ENCODE measurements at regions not wholly inside any gene's neighbourhood (a gene's known extent, or its start where the extent isn't known, plus 50 kb on each side); places are given as distances from the start of the nearest gene placed in this dataset.

DNA sequence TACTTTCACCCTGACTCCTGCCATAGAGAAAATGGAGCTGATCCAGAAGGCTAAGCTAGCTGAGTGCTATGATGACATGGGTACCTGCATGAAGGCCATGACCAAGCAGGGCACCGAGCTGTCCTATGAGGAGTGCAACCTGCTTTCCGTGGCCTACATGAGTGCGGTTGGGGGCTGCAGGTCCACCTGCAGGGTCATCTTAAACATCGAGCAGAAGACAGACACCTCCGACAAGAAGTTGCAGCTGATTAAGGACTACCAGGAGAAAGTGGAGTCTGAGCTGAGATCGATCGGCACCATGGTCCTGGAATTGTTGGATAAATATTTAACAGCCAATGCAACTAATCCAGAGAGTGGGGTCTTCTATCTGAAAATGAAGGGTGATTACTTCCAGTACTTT, 438.0 kb downstream of the TMA16 start:
- TF ChIP-seq JUND (IDR thresholded peaks at IDR 0.05; ENCODE audit: low read depth), result no peak
- in situ Hi-C loops (cut with HindIII; ENCODE audit: low pct_unique_long_range_greater_than_20kb, low sequenced_read_pairs), result no loop called here
- DNase-seq (ENCODE audit: low read depth in 1 of 2, low spot score in 1 of 2), result no peak

- in situ Hi-C loops (cut with HindIII; ENCODE audit: low pct_unique_long_range_greater_than_20kb, low sequenced_read_pairs), result no loop called here
- no peak for DNase-seq (ENCODE audit: low read depth in 1 of 2, low spot score in 1 of 2)
- no peak for TF ChIP-seq JUND (IDR thresholded peaks at IDR 0.05; ENCODE audit: low read depth)
Observed at GRCh38 chr4:163939597-163939996, 445.1 kb downstream of the TMA16 start.

- no peak for DNase-seq (ENCODE audit: low read depth in 1 of 2, low spot score in 1 of 2)
- TF ChIP-seq JUND (IDR thresholded peaks at IDR 0.05; ENCODE audit: low read depth), result no peak
- in situ Hi-C loops (cut with HindIII; ENCODE audit: low pct_unique_long_range_greater_than_20kb, low sequenced_read_pairs), result no loop called here
Observed at GRCh38 chr4:163941221-163941905, 446.9 kb downstream of the TMA16 start.

DNA sequence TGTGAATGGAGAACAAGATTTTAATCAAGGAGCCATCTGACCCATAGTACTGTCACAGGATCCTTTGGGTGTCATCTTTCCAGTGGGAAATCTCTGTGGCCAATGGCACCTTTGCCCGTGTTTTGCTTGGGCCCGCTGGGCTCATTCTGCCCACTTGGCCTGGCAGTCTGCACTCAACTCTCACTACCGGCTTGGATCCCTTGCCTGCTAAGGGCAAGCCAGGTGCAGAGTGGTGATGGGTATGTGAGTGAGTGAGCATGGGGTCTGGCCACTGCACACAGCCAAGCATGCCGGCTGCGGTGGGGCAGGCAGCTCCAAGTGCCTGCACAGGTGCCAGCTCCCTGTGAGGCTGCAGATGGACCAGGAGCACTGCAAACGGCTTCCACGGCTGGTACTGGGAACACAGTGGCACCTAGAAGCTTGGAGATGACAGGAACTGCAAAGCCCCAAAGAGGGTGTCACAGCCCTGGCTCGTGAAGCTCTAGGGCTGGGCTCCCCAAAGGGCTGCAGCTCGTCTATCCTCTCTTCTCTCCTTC, 454.5 kb downstream of the TMA16 start:
- no peak for DNase-seq (ENCODE audit: low read depth in 1 of 2, low spot score in 1 of 2)
- in situ Hi-C loops (cut with HindIII; ENCODE audit: low pct_unique_long_range_greater_than_20kb, low sequenced_read_pairs), result no loop called here
- no peak for TF ChIP-seq JUND (IDR thresholded peaks at IDR 0.05; ENCODE audit: low read depth)

GRCh38 chr4:163949976-163950601, 455.6 kb downstream of the TMA16 start:
- in situ Hi-C loops (cut with HindIII; ENCODE audit: low pct_unique_long_range_greater_than_20kb, low sequenced_read_pairs), result no loop called here
- DNase-seq (ENCODE audit: low read depth in 1 of 2, low spot score in 1 of 2), result no peak
- TF ChIP-seq JUND (IDR thresholded peaks at IDR 0.05; ENCODE audit: low read depth), result no peak

DNA sequence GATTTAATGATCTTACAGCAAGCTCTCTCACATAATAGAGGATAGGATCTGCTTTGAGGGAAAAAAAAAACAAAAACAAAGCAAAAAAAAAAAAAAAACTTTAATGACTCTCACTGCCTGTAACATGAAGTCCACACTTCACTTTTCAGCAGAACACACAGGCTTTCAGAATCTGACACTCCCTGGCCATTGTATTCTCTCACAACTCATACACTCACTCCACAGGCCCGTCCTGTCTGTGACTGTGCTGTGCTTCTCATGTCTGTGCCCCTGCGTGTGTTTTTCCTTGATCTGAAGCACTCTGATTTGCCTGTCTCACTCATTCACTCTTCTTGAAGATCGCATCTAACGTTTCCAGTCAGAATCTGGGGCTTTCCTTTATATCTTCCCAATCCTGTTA, 460.8 kb downstream of the TMA16 start:
- in situ Hi-C loops (cut with HindIII; ENCODE audit: low pct_unique_long_range_greater_than_20kb, low sequenced_read_pairs), result no loop called here
- no peak for DNase-seq (ENCODE audit: low read depth in 1 of 2, low spot score in 1 of 2)
- TF ChIP-seq JUND (IDR thresholded peaks at IDR 0.05; ENCODE audit: low read depth), result no peak

- no peak for TF ChIP-seq JUND (IDR thresholded peaks at IDR 0.05; ENCODE audit: low read depth)
- no peak for DNase-seq (ENCODE audit: low read depth in 1 of 2, low spot score in 1 of 2)
- in situ Hi-C loops (cut with HindIII; ENCODE audit: low pct_unique_long_range_greater_than_20kb, low sequenced_read_pairs), result no loop called here
Observed at GRCh38 chr4:163958751-163959150, 464.3 kb downstream of the TMA16 start.

- no peak for TF ChIP-seq JUND (IDR thresholded peaks at IDR 0.05; ENCODE audit: low read depth)
- no peak for DNase-seq (ENCODE audit: low read depth in 1 of 2, low spot score in 1 of 2)
- in situ Hi-C loops (cut with HindIII; ENCODE audit: low pct_unique_long_range_greater_than_20kb, low sequenced_read_pairs), result no loop called here
Observed at GRCh38 chr4:163959932-163960331, 465.4 kb downstream of the TMA16 start.

- TF ChIP-seq JUND (IDR thresholded peaks at IDR 0.05; ENCODE audit: low read depth), result no peak
- no peak for DNase-seq (ENCODE audit: low read depth in 1 of 2, low spot score in 1 of 2)
- in situ Hi-C loops (cut with HindIII; ENCODE audit: low pct_unique_long_range_greater_than_20kb, low sequenced_read_pairs), result no loop called here
Observed at GRCh38 chr4:163966612-163967011, 472.1 kb downstream of the TMA16 start.

- TF ChIP-seq JUND (IDR thresholded peaks at IDR 0.05; ENCODE audit: low read depth), result no peak
- in situ Hi-C loops (cut with HindIII; ENCODE audit: low pct_unique_long_range_greater_than_20kb, low sequenced_read_pairs), result no loop called here
Observed at GRCh38 chr4:163967263-163967662, 472.8 kb downstream of the TMA16 start.

GRCh38 chr4:163967710-163968109, 473.2 kb downstream of the TMA16 start:
- in situ Hi-C loops (cut with HindIII; ENCODE audit: low pct_unique_long_range_greater_than_20kb, low sequenced_read_pairs), result no loop called here
- TF ChIP-seq JUND (IDR thresholded peaks at IDR 0.05; ENCODE audit: low read depth), result no peak
- DNase-seq (ENCODE audit: low read depth in 1 of 2, low spot score in 1 of 2), result no peak

More at GRCh38 chr4:163967263-163967662, 472.8 kb downstream of the TMA16 start:
- DNase-seq (ENCODE audit: low read depth in 1 of 2, low spot score in 1 of 2), result no peak

DNA sequence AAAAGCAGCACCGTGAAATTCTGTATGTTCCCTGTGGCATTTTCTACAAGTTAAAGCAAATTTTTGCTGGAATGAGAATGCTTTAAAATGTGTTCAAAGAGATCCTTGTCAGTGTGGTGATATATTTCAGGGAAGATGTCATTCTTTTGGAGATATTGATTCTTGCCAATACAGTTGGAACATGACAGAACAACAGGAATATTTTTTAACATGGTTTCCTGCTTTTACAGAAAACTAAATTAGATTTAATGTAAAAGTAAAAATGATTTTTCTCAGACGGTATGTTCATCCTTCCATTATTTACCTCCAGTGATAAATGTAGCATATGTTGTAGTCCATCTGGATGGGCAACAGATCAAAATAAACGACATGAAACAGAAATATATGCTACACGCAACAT, 474.8 kb downstream of the TMA16 start:
- DNase-seq (ENCODE audit: low read depth in 1 of 2, low spot score in 1 of 2), result no peak
- TF ChIP-seq JUND (IDR thresholded peaks at IDR 0.05; ENCODE audit: low read depth), result no peak
- in situ Hi-C loops (cut with HindIII; ENCODE audit: low pct_unique_long_range_greater_than_20kb, low sequenced_read_pairs), result no loop called here

GRCh38 chr4:163976588-163976987, 482.1 kb downstream of the TMA16 start:
- no peak for TF ChIP-seq JUND (IDR thresholded peaks at IDR 0.05; ENCODE audit: low read depth)
- in situ Hi-C loops (cut with HindIII; ENCODE audit: low pct_unique_long_range_greater_than_20kb, low sequenced_read_pairs), result no loop called here
- no peak for DNase-seq (ENCODE audit: low read depth in 1 of 2, low spot score in 1 of 2)
